Panc1 (cell line): ENCODE measurements at regions not wholly inside any gene's neighbourhood (a gene's known extent, or its start where the extent isn't known, plus 50 kb on each side); places are given as distances from the start of the nearest gene placed in this dataset.

ENCODE experiments used
- ATAC-seq: fragments of 200-7000 bp; cut with Tn5 transposase; 2 replicates; pipeline ENCODE4 v1.9.1; 2020; ENCODE audit warnings: mild to moderate bottlenecking, moderate library complexity
- BruUV-seq: library from RNA; stranded (reverse); fragments of 400-500 nt; replicated peaks from 2 replicates; lab custom pipeline; 2021; lab: Mats Ljungman, UMichigan
- CTCF ChIA-PET: fragments of 300-600 bp; sonication (Branson Sonifier 250); formaldehyde crosslinking; loops from one replicate; lab custom pipeline; 2022; ENCODE audit warnings: antibody characterized with exemption; lab: Charles Lee
- POLR2A ChIA-PET: fragments of 300-600 bp; sonication (Branson Sonifier 250); formaldehyde crosslinking; loops from one replicate; lab custom pipeline; 2022; ENCODE audit warnings: antibody characterized with exemption; lab: Charles Lee
- DNase-seq: peaks from one replicate; pipeline ENCODE4 v3.0.0-alpha.2; 2010; ENCODE audit warnings: low read depth, low spot score
- H3K27ac ChIP-seq: 2 replicates; pipeline ENCODE4 v1.5.1; 2011; ENCODE audit warnings: mild to moderate bottlenecking, low read length, inconsistent platforms
- H3K27me3 ChIP-seq: fragments of 200-500 bp; sonication (Bioruptor generic); 2 replicates; pipeline ENCODE4 v1.6.0; 2014; ENCODE audit warnings: low read length, inconsistent platforms; ENCODE audit not compliant: control insufficient read depth, insufficient read depth
- H3K36me3 ChIP-seq: fragments of 200-500 bp; sonication (Bioruptor generic); 2 replicates; pipeline ENCODE4 v1.5.1; 2014; ENCODE audit warnings: inconsistent platforms, mild to moderate bottlenecking, low read length, moderate library complexity; ENCODE audit not compliant: control insufficient read depth, insufficient read depth
- H3K4me1 ChIP-seq: 2 replicates; pipeline ENCODE4 v1.5.1; 2011; ENCODE audit warnings: inconsistent platforms, mild to moderate bottlenecking, low read length, moderate library complexity; ENCODE audit not compliant: control insufficient read depth, insufficient read depth
- H3K4me3 ChIP-seq, 2 experiments: 2 replicates each; pipeline ENCODE4 v1.5.1; 2011 to 2012; ENCODE audit warnings: low read depth in 2 of 2, low read length in 2 of 2, mild to moderate bottlenecking in 2 of 2, inconsistent platforms in 1 of 2, moderate library complexity in 1 of 2
- H3K9me3 ChIP-seq: fragments of 200-500 bp; sonication (Bioruptor generic); 2 replicates; pipeline ENCODE4 v1.5.1; 2014; ENCODE audit warnings: low read depth, mild to moderate bottlenecking, inconsistent platforms, low read length, moderate library complexity; ENCODE audit not compliant: control insufficient read depth, insufficient read depth
- POLR2AphosphoS5 ChIP-seq: IDR thresholded peaks from 2 replicates; pipeline ENCODE4 v1.6.1; 2012; ENCODE audit warnings: mild to moderate bottlenecking, low read depth, low read length, moderate library complexity
- SIN3A ChIP-seq: IDR thresholded peaks from 2 replicates; pipeline ENCODE4 v1.6.1; 2012; ENCODE audit warnings: low read depth, mild to moderate bottlenecking, low read length, moderate library complexity, borderline replicate concordance; ENCODE audit not compliant: insufficient read depth
- TCF7L2 ChIP-seq: IDR thresholded peaks from 2 replicates; pipeline ENCODE4 v1.6.1; 2011; ENCODE audit warnings: mild to moderate bottlenecking, low read depth, low read length, inconsistent platforms
- in situ Hi-C: cut with HindIII; loops from 2 replicates; pipeline ENCODE4 v1.10.0; 2016; ENCODE audit warnings: low sequenced_read_pairs, low pct_unique_long_range_greater_than_20kb
- intact Hi-C: fragments of 100-400 bp; cut with micrococcal nuclease; formaldehyde crosslinking; loops from one replicate; pipeline ENCODE4 v1.10.0; 2022; ENCODE audit not compliant: unreplicated experiment
- TF ChIP-seq, protein P1 (sequence below): fragments of 450-650 bp; IDR thresholded peaks from 2 replicates; pipeline ENCODE4 v1.5.1; 2017; ENCODE audit warnings: mild to moderate bottlenecking
- TF ChIP-seq, protein P2 (sequence below), 2 experiments: IDR thresholded peaks; 2 replicates each; pipeline ENCODE4 v1.6.1; 2011 to 2012; ENCODE audit warnings: low read depth in 2 of 2, control low read depth in 1 of 2, low read length in 1 of 2, mild to moderate bottlenecking in 1 of 2, moderate library complexity in 1 of 2; ENCODE audit not compliant: insufficient read depth in 1 of 2

DNA sequence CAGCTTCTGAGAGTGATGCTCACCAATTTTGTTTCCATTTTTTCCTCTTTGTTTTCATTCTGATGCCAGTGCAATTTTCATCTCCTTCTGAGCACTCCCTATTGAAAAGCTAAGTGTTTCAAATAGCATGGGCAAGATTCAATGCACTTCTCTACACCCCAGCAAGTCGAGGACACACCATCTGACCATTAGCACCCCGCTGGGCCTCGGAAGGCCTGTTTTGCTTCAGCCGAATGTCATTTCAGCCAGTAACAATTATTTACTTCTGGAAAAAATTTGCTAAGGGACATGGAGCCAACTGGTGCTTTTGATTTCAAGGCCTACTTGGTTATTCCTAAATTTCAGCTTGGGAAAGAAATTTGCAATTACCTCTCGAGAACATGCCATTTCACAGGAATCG is 392.4 kb downstream of the RNF144A start:
- Histone ChIP-seq H3K9me3 (no peaks in the 10 kb centered on the region), H3K27me3 (no peaks in the 10 kb centered on the region), H3K4me1 (no peaks in the 10 kb centered on the region), H3K36me3 (no peaks in the 10 kb centered on the region), H3K27ac (no peak overlapping the region), H3K4me3 (no peak overlapping the region)
- no TSS peak for BruUV-seq
- intact Hi-C loops, result no loop called here
- no peak for TF ChIP-seq SIN3A
- ChIA-PET POLR2A (no interaction called here), CTCF (no interaction called here)
- in situ Hi-C loops, result no loop called here
- DNase-seq, result no peak
- no peak for ATAC-seq

DNA sequence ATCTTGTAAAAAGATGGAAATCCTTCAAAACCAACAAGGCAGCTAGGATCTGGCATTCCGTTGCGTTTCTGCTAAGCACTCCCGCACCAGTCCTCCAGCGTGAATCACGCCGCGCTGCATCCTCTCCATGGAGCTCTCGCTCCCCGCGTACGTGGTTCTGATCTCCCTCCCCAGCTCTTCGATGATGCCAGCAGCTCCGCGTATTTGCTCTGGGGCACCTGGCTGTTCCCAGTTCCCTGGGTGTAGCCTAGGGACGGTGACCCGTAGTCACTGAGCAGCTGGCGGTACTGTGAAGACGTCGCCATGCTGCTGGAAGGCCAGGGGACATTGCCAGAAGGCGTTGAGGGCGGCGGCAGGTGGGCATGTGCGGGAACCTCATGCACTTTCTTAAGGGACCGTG is 407.5 kb downstream of the RNF144A start:
- ChIA-PET POLR2A (no interaction called here), CTCF (no interaction called here)
- Histone ChIP-seq H3K36me3 (no peaks in the 10 kb centered on the region), H3K4me1 (no peaks in the 10 kb centered on the region), H3K27me3 (no peaks in the 10 kb centered on the region), H3K27ac (no peak overlapping the region), H3K9me3 (no peaks in the 10 kb centered on the region), H3K4me3 (no peak overlapping the region)
- ATAC-seq, result no peak
- DNase-seq, result no peak
- in situ Hi-C loops (no loop called here), intact Hi-C loops (no loop called here)
- BruUV-seq, result no TSS peak
- TF ChIP-seq SIN3A (no peak), POLR2AphosphoS5 (no peak), TCF7L2 (no peak)
- TF ChIP-seq, protein P1, sequence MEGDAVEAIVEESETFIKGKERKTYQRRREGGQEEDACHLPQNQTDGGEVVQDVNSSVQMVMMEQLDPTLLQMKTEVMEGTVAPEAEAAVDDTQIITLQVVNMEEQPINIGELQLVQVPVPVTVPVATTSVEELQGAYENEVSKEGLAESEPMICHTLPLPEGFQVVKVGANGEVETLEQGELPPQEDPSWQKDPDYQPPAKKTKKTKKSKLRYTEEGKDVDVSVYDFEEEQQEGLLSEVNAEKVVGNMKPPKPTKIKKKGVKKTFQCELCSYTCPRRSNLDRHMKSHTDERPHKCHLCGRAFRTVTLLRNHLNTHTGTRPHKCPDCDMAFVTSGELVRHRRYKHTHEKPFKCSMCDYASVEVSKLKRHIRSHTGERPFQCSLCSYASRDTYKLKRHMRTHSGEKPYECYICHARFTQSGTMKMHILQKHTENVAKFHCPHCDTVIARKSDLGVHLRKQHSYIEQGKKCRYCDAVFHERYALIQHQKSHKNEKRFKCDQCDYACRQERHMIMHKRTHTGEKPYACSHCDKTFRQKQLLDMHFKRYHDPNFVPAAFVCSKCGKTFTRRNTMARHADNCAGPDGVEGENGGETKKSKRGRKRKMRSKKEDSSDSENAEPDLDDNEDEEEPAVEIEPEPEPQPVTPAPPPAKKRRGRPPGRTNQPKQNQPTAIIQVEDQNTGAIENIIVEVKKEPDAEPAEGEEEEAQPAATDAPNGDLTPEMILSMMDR, result no peak
- TF ChIP-seq, protein P2, sequence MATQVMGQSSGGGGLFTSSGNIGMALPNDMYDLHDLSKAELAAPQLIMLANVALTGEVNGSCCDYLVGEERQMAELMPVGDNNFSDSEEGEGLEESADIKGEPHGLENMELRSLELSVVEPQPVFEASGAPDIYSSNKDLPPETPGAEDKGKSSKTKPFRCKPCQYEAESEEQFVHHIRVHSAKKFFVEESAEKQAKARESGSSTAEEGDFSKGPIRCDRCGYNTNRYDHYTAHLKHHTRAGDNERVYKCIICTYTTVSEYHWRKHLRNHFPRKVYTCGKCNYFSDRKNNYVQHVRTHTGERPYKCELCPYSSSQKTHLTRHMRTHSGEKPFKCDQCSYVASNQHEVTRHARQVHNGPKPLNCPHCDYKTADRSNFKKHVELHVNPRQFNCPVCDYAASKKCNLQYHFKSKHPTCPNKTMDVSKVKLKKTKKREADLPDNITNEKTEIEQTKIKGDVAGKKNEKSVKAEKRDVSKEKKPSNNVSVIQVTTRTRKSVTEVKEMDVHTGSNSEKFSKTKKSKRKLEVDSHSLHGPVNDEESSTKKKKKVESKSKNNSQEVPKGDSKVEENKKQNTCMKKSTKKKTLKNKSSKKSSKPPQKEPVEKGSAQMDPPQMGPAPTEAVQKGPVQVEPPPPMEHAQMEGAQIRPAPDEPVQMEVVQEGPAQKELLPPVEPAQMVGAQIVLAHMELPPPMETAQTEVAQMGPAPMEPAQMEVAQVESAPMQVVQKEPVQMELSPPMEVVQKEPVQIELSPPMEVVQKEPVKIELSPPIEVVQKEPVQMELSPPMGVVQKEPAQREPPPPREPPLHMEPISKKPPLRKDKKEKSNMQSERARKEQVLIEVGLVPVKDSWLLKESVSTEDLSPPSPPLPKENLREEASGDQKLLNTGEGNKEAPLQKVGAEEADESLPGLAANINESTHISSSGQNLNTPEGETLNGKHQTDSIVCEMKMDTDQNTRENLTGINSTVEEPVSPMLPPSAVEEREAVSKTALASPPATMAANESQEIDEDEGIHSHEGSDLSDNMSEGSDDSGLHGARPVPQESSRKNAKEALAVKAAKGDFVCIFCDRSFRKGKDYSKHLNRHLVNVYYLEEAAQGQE (IDR thresholded peaks at IDR 0.05; ENCODE audit: insufficient read depth in 1 of 2, low read depth in 2 of 2, low read length in 1 of 2), result no peak

DNA sequence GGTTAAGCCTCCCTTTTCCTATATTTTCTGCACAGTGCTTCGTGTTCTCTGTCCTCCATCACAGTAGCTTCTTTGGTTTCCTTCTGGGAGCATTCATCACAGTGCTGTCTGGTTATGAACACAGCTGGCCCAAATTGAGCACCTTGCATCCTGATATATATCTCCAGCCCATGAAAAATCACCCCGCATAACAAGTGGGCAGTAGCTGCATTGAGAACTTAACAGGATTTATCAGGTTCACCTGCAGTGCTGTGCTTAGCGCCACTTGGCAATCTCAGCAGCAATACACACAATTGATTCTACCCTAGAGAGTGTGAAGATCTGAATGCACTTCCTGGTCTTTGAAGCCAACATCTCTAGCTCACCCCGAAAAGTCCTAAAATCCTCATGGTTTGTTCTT is 408.0 kb downstream of the RNF144A start:
- no TSS peak for BruUV-seq
- Histone ChIP-seq H3K27ac (no peak overlapping the region), H3K4me1 (no peaks in the 10 kb centered on the region), H3K9me3 (no peaks in the 10 kb centered on the region), H3K4me3 (no peak overlapping the region), H3K36me3 (no peaks in the 10 kb centered on the region), H3K27me3 (no peaks in the 10 kb centered on the region)
- TF ChIP-seq SIN3A (no peak), TCF7L2 (no peak), POLR2AphosphoS5 (no peak)
- TF ChIP-seq, protein P2 (IDR thresholded peaks at IDR 0.05; ENCODE audit: insufficient read depth in 1 of 2, low read depth in 2 of 2, low read length in 1 of 2), result no peak
- TF ChIP-seq, protein P1, result no peak
- ATAC-seq (no peak), DNase-seq (no peak)
- POLR2A ChIA-PET, result no interaction called here
- in situ Hi-C loops (no loop called here), intact Hi-C loops (no loop called here)
- CTCF ChIA-PET, result no interaction called here
